Neuronal stem cell (in vitro differentiated cells): ENCODE measurements at regions not wholly inside any gene's neighbourhood (a gene's known extent, or its start where the extent isn't known, plus 50 kb on each side); places are given as distances from the start of the nearest gene placed in this dataset.

Source experiments
- DNase-seq: peaks from one replicate; pipeline ENCODE4 v3.0.0-alpha.2; 2013; ENCODE audit warnings: low spot score
- H2AFZ ChIP-seq: one replicate; pipeline ENCODE4 v1.6.1; 2013; ENCODE audit warnings: mild to moderate bottlenecking, low read length, inconsistent platforms
- H2AK5ac ChIP-seq: 2 replicates; pipeline ENCODE4 v1.6.1; 2013; ENCODE audit warnings: low read depth, mild to moderate bottlenecking, inconsistent platforms, low read length, moderate library complexity, mixed read lengths
- H2BK120ac ChIP-seq: 2 replicates; pipeline ENCODE4 v1.6.1; 2013; ENCODE audit warnings: low read depth, mild to moderate bottlenecking, inconsistent platforms, low read length, moderate library complexity, mixed read lengths
- H2BK12ac ChIP-seq: one replicate; pipeline ENCODE4 v1.6.1; 2013; ENCODE audit warnings: low read length, inconsistent platforms
- H2BK15ac ChIP-seq: 2 replicates; pipeline ENCODE4 v1.6.1; 2013; ENCODE audit warnings: mild to moderate bottlenecking, low read length, inconsistent platforms, mixed read lengths
- H2BK5ac ChIP-seq: one replicate; pipeline ENCODE4 v1.6.1; 2013; ENCODE audit warnings: inconsistent platforms, mild to moderate bottlenecking, low read length, moderate library complexity
- H3K14ac ChIP-seq: one replicate; pipeline ENCODE4 v1.6.1; 2013; ENCODE audit warnings: low read length, inconsistent platforms
- H3K18ac ChIP-seq: 2 replicates; pipeline ENCODE4 v1.6.1; 2013; ENCODE audit warnings: low read length, inconsistent platforms
- H3K23ac ChIP-seq: 2 replicates; pipeline ENCODE4 v1.6.1; 2013; ENCODE audit warnings: low read depth, mild to moderate bottlenecking, mixed read lengths, low read length, inconsistent platforms; ENCODE audit not compliant: poor library complexity
- H3K27ac ChIP-seq: replicated peaks from 3 replicates; pipeline ENCODE4 v1.5.1; 2013; ENCODE audit warnings: low read length, inconsistent platforms
- H3K27me3 ChIP-seq, 3 experiments: 2 replicates each; pipeline ENCODE4 v1.6.1; 2013; ENCODE audit warnings: low read length in 3 of 3, mild to moderate bottlenecking in 2 of 3, inconsistent platforms in 1 of 3, low read depth in 1 of 3, mixed read lengths in 1 of 3, moderate library complexity in 1 of 3; ENCODE audit not compliant: control insufficient read depth in 3 of 3, insufficient read depth in 3 of 3
- H3K36me3 ChIP-seq, 2 donors: replicated peaks in 1 of 2; 2 replicates each; pipeline ENCODE4 v1.6.1; 2013; ENCODE audit warnings: low read length in 2 of 2; ENCODE audit not compliant: control insufficient read depth in 2 of 2, insufficient read depth in 2 of 2
- H3K4ac ChIP-seq: 2 replicates; pipeline ENCODE4 v1.6.1; 2013; ENCODE audit warnings: inconsistent platforms, mild to moderate bottlenecking, low read length, moderate library complexity
- H3K4me1 ChIP-seq, 2 donors: 1 replicate in 1 of 2; 2 replicates in 1 of 2; pipeline ENCODE4 v1.6.1; 2013; ENCODE audit warnings: low read length in 2 of 2, low read depth in 1 of 2; ENCODE audit not compliant: control insufficient read depth in 2 of 2, insufficient read depth in 1 of 2
- H3K4me2 ChIP-seq: one replicate; pipeline ENCODE4 v1.6.1; 2013; ENCODE audit warnings: mild to moderate bottlenecking, low read length, inconsistent platforms; ENCODE audit not compliant: insufficient read depth, poor library complexity, severe bottlenecking
- H3K4me3 ChIP-seq, 2 donors: 2 replicates each; pipeline ENCODE4 v1.5.1; 2013; ENCODE audit warnings: low read length in 2 of 2, mild to moderate bottlenecking in 2 of 2, inconsistent platforms in 1 of 2, moderate library complexity in 1 of 2
- H3K79me1 ChIP-seq: one replicate; pipeline ENCODE4 v1.6.1; 2013; ENCODE audit warnings: low read depth, mild to moderate bottlenecking, inconsistent platforms, low read length, moderate library complexity
- H3K9ac ChIP-seq: one replicate; pipeline ENCODE4 v1.6.1; 2013; ENCODE audit warnings: mild to moderate bottlenecking, low read depth, low read length, inconsistent platforms; ENCODE audit not compliant: poor library complexity
- H3K9me3 ChIP-seq, 2 donors: replicated peaks in 1 of 2; 2 replicates each; pipeline versions ENCODE3 to v1.6.1; 2013; ENCODE audit warnings: low read length in 2 of 2, mild to moderate bottlenecking in 2 of 2, inconsistent platforms in 1 of 2, low read depth in 1 of 2, mixed read lengths in 1 of 2, moderate library complexity in 1 of 2; ENCODE audit not compliant: control insufficient read depth in 2 of 2, insufficient read depth in 1 of 2
- H4K8ac ChIP-seq: one replicate; pipeline ENCODE4 v1.6.1; 2013; ENCODE audit warnings: low read depth, mild to moderate bottlenecking, inconsistent platforms, low read length, moderate library complexity
- H4K91ac ChIP-seq: one replicate; pipeline ENCODE4 v1.6.1; 2013; ENCODE audit warnings: low read length, low read depth, mild to moderate bottlenecking, inconsistent platforms; ENCODE audit not compliant: poor library complexity
- WGBS, 2 donors: extraction: QIAGEN DNeasy Blood & Tissue Kit; methylation state at CpG; one replicate each; pipeline ENCODE4 v1.1.7; 2013; ENCODE audit warnings: missing lambda C conversion rate in 2 of 2, mixed read lengths in 1 of 2; ENCODE audit not compliant: insufficient read length in 2 of 2, insufficient replicate concordance in 1 of 2; ENCODE audit errors: extremely low coverage in 2 of 2; 5-methylcytosine and 5-hydroxymethylcytosine counted together

DNA sequence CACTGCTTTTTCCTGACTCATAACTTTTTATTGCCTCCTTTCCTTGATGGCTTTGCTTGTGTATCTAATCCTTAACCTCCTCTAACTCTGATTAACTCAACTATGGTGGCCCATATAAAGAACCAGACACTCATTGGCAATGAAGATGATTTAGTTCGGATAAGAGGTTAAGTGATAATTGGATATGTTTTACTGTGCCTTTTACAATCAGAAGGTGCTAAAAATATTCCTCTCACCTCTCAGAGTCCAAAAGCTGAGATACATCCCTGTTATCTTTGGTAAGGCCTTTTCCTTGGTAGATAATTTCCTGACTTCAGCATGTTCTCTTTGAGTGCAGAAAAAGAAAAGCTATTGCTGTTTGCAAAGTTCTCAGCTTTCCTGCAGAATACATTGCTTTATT, 367.7 kb downstream of the SLC16A7 start:
- Histone ChIP-seq H2BK15ac (no peak overlapping the region), H3K27me3 (no peaks in the 10 kb centered on the region), H3K4me1 (no peaks in the 10 kb centered on the region), H3K79me1 (no peaks in the 10 kb centered on the region), H2AK5ac (no peak overlapping the region), H3K9me3 (no peaks in the 10 kb centered on the region), H3K14ac (no peak overlapping the region), H3K4me2 (no peak overlapping the region), H3K27ac (no peak overlapping the region), H2AFZ (no peak overlapping the region), H3K36me3 (no peaks in the 10 kb centered on the region), H3K23ac (no peak overlapping the region), H2BK120ac (no peak overlapping the region), H2BK5ac (no peak overlapping the region), H3K4ac (no peak overlapping the region), H3K4me3 (no peak overlapping the region), H3K9ac (no peak overlapping the region), H2BK12ac (no peak overlapping the region), H4K8ac (no peak overlapping the region), H3K18ac (no peak overlapping the region), H4K91ac (no peak overlapping the region)
- no CpG with 5 or more reads among the region's 1 CpG for WGBS, 2 donors
- DNase-seq = no peak

DNA sequence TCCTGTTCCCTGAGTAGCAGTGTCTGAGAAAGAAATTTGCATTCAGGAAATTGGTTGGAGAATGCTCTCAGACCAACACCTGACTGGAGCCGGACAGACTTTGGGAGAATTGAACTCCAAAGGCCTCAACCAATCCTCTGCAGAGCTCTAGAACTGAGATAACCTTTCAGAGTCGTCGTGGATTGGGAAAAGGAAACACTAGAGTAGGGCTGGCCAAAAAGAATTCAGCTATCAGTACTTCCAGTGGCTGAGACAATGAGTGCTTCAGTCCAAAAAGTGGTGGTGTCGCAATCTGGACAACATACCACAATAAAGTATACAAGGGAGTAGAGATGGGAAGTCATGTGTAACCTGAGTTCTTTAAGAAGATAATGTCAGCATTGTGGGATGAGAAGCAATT, 377.1 kb downstream of the SLC16A7 start:
- H2AK5ac ChIP-seq = no peak overlapping the region
- no peak overlapping the region for H3K4me3 ChIP-seq
- no peak overlapping the region for H3K4ac ChIP-seq
- no peak overlapping the region for H2BK12ac ChIP-seq
- no CpG with 5 or more reads among the region's 4 CpGs for WGBS, 2 donors
- no peak for DNase-seq
- H3K14ac ChIP-seq = no peak overlapping the region
- H3K9me3 ChIP-seq = no peaks in the 10 kb centered on the region
- H3K79me1 ChIP-seq = no peaks in the 10 kb centered on the region
- H3K36me3 ChIP-seq = no peaks in the 10 kb centered on the region
- no peak overlapping the region for H3K4me2 ChIP-seq
- no peak overlapping the region for H3K27ac ChIP-seq
- no peak overlapping the region for H3K23ac ChIP-seq
- no peak overlapping the region for H2BK5ac ChIP-seq
- no peak overlapping the region for H4K8ac ChIP-seq
- H2BK15ac ChIP-seq = no peak overlapping the region
- no peak overlapping the region for H2BK120ac ChIP-seq
- no peak overlapping the region for H3K9ac ChIP-seq
- no peaks in the 10 kb centered on the region for H3K4me1 ChIP-seq
- no peak overlapping the region for H3K18ac ChIP-seq
- no peaks in the 10 kb centered on the region for H3K27me3 ChIP-seq
- no peak overlapping the region for H2AFZ ChIP-seq
- no peak overlapping the region for H4K91ac ChIP-seq

DNA sequence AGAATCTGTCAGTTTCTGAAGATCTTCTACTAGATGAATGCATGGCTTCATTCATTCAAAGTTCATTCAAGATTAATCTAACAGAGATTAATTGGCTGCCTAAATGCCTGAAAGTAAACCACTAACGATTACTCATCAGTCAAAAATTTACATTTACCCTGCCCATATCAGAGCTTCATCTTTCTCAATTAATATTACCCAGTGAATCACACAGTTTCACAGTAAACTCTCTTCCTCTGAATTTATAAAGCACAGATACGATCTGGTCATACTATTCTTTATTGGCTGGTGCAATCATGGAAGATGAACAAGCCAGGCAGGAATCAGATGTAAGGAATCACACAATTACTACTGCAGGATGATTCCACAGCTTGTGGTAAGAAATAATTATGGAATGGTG, 377.7 kb downstream of the SLC16A7 start:
- Histone ChIP-seq H4K8ac (no peak overlapping the region), H3K4me1 (no peaks in the 10 kb centered on the region), H2AK5ac (no peak overlapping the region), H3K18ac (no peak overlapping the region), H3K79me1 (no peaks in the 10 kb centered on the region), H3K23ac (no peak overlapping the region), H3K9me3 (no peaks in the 10 kb centered on the region), H2BK120ac (no peak overlapping the region), H3K4me3 (no peak overlapping the region), H2BK15ac (no peak overlapping the region), H3K4ac (no peak overlapping the region), H3K27me3 (no peaks in the 10 kb centered on the region), H3K36me3 (no peaks in the 10 kb centered on the region), H3K9ac (no peak overlapping the region), H2AFZ (no peak overlapping the region), H3K4me2 (no peak overlapping the region), H3K27ac (no peak overlapping the region), H4K91ac (no peak overlapping the region), H2BK5ac (no peak overlapping the region), H2BK12ac (no peak overlapping the region), H3K14ac (no peak overlapping the region)
- no peak for DNase-seq
- WGBS, 2 donors = no CpG with 5 or more reads among the region's 2 CpGs

GRCh38 chr12:59977779-59978178, 381.9 kb downstream of the SLC16A7 start:
- Histone ChIP-seq H2BK12ac (no peak overlapping the region), H2BK5ac (no peak overlapping the region), H4K8ac (no peak overlapping the region), H2BK15ac (no peak overlapping the region), H2AFZ (no peak overlapping the region), H3K14ac (no peak overlapping the region), H3K23ac (no peak overlapping the region), H3K79me1 (no peaks in the 10 kb centered on the region), H2BK120ac (no peak overlapping the region), H3K4ac (no peak overlapping the region), H2AK5ac (no peak overlapping the region), H3K27me3 (no peaks in the 10 kb centered on the region), H3K4me2 (no peak overlapping the region), H3K9me3 (no peaks in the 10 kb centered on the region), H4K91ac (no peak overlapping the region), H3K4me1 (peaks cover 0 to 2% of the 10 kb centered on the region in 2 donors), H3K27ac (no peak overlapping the region), H3K36me3 (no peaks in the 10 kb centered on the region), H3K4me3 (no peak overlapping the region), H3K18ac (no peak overlapping the region), H3K9ac (no peak overlapping the region)
- WGBS, 2 donors = no CpG with 5 or more reads among the region's 4 CpGs
- DNase-seq = no peak
